HG02981 (cell line): ENCODE measurements at regions not wholly inside any gene's neighbourhood (a gene's known extent, or its start where the extent isn't known, plus 50 kb on each side); places are given as distances from the start of the nearest gene placed in this dataset.

ENCODE experiments used
- ATAC-seq: cut with Tn5 transposase; IDR thresholded peaks from one replicate; pipeline ENCODE4 v1.9.1; 2021; ENCODE audit warnings: mild to moderate bottlenecking, moderate library complexity; ENCODE audit not compliant: unreplicated experiment

DNA sequence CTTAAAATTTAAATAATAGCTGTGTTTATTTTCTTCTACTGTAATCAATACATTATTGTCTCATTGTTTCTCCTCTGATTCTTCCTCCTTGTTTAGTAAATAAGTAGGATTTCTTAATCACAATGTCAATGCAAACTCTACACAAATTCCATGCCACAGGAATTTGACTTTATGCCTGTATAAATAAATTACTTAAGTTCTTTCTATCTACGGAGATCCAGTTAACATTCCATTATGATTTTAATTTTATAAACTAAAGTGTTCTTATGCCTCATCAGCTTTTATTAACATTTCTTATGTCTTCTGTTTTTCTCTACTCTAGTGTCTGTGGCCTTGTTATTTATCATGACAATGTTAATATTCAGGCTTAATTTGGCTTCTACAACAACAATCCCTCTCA lies 1169.2 kb downstream of the GRIK2 start:
- no peak for ATAC-seq

DNA sequence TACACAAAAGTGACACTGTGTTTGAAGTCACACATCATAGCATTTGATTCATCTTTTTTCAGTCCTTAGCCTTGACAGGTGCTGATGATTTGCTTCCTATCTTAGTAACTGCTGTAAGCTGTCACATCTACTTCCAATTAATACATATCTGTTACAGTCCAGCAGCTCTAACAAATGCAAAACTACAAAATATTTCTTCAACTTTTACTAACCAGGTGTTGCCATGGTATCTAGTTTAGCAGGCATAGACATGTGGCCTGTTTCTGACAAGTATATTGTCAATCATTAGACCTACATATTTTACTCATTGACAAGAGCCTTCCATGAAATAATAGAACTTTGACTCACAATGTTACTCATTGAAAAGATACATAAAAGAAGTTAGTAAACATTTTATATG lies 1159.7 kb downstream of the GRIK2 start:
- peak; percentile 72 for ATAC-seq

DNA sequence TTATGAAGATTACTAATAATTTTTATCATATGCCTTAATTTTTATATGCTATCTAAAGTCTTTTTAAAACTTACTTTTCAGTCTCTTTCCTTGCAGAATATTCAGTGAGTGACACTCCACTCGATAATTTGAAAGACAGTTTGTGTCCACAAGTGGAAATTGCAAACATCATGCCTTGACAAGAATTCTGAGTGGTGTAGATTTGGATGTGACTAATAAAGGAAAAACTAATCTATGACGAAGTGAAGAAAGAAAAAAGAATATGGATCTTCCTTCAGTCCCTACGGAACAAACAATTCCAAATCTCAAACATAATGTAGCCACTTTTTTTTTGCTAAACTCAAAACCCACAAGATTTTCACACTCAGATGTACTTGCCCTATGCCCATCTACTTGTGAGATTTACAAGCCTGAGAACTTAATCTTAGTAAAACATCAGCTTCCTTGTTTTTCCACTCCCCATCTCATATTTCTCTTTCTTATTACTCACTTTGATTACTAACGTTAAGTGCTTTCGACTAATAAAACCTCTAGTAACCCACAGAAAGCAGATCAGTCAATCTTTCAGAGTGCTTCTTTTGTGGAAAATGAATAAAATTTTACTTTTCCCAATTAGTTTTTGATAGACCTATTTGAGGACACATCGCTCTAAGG lies 1155.8 kb downstream of the GRIK2 start:
- no peak for ATAC-seq

DNA sequence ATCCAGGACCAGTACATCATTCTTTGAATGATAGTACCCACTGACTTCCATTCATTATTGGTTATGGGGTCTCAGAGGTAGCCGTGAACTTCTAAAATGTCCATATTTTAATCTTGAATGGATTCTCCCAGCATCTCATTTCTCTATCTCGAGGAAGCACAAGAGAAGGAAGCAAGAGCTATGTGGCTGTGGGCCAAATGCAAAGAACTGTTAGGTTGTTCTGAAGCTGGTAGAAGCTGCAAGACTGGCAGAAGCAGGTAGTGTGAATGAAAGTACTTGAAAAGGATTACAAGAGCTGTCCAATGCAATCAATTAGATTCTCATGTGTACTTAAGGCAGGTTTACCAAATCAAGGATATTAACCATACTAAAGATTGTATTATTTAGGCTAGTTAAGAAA lies 1131.8 kb downstream of the GRIK2 start:
- no peak for ATAC-seq

- no peak for ATAC-seq
Measured at GRCh38 chr6:102520966-102521365, 1127.5 kb downstream of the GRIK2 start.

DNA sequence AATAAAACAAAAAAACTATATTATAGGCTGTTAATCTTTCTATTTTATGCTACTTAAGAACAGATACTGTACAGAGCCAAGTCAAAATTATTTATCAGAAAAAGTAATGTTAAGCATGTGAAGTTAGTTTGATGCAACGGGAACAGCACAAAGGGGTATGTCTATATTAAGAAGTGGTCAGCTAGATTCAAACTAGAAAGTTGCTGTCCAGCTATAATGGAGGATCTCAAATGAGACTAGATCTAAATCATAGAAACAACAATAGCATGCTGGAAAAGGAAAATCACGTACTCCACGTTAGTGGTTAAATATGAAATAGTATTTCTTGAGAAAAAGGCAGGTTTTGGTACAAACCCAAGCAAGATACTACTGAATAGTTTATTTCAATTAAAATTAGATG lies 1124.0 kb downstream of the GRIK2 start:
- ATAC-seq, result no peak

DNA sequence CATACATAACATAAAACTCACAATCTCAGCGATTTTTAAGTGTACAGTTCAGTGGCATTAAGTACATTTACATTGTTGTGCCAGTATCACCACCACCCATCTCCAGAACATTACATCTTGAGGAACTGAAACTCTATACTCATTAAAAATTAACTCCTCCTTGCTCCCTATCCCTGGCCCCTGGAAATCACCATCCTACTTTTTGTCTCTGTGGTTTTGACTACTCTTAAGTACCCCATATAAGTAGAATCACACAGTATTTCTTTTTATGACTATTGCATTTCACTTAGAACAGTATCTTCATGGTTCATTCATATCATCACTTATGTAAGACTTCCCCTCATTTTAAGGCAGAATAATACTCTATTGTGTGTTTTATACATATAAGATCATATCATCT lies 1108.1 kb downstream of the GRIK2 start:
- peak; percentile 73 for ATAC-seq

DNA sequence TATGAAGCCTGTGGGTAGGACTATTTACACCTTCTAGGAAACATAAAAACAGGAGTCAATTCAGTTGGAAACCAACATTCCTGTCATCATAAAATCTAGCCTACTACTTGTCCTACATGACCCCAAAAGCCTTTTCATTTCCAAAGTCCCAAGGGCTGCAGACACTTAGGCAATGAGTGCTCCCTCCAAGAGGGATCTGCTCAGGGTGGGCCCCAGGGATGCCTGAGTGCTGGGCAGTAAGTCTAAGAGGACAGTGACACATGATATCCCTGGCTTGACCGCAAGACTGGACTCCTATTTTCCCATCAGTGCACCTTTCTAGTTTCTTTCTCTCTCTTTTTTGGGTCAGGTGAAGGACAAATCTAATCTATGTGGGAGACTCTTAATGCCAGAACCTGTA lies 1101.3 kb downstream of the GRIK2 start:
- ATAC-seq, result no peak

DNA sequence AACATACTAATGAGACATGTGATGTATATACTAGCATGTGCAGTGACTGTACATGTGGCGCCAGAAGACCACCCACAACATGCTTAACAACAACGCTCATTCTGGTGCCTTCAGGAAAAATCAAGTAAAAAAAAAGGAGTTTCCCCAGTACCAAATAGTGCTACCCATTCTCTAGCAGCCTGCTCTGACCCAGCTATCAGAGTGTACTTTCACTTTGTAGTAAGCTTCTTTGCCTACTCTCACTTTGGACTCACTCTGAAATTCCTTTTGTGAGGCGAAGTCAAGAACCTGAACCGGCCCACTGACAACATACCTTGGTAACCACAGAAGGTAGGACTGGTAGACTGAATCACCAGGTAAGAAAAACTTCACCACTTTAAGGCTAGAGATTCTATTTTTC lies 1100.0 kb downstream of the GRIK2 start:
- ATAC-seq, result no peak

- no peak for ATAC-seq
Measured at GRCh38 chr6:102488729-102489128, 1095.2 kb downstream of the GRIK2 start.

- no peak for ATAC-seq
Measured at GRCh38 chr6:102485480-102485879, 1092.0 kb downstream of the GRIK2 start.

DNA sequence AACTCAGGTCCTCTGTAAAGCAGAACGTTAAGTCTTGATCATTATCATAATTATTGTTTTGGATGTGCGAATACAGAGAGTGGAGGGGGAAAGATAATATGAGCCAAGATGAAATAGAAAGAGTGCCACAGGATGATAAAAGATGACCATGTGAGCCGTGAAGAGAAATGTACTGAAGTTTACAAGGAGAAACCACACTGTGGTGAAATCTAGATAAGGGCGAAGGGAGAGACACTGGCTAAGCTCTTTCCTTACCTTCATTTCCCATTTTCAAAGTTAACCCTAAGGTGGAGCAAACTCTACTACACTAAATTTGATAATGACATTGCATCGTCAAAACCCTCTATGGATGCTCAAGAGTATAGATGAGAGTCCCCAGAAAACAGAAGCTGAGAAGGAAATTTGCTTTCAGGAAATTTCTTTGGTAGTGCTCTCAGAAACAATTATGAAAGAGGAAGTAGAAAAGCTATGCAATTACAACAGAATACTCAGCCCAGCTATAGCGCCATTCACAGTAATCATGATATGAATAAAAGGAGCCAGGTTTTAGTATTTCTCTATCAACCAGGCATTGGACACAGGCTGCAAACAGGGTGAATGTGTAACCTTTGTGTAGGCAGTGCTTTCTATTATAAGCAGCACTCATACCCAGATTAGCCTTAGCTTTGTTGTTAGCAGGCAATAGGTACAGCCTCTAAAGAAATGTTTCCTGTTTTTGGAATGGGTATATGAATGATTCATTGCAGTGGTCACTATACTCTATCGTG lies 1080.7 kb downstream of the GRIK2 start:
- peak; percentile 62 for ATAC-seq

- no peak for ATAC-seq
Measured at GRCh38 chr6:102458990-102459389, 1065.5 kb downstream of the GRIK2 start.

DNA sequence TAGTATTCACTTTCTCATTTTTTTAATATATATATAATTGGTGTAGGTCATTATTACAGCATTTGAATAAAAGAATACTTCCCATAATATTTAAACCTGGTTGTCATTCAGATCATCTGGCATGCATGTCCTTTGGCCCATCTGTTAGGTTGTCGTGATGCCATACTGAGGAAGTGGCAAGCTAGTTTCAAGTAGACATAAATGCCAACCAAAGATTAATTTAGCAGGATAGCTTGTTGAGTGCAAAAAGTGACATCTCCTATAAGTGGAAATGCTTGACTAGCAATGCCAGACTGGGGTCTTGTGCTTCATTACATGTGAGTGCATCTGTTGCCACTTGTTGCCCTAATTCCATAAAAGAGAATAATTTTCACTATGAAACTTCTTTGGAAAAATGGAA lies 1044.7 kb downstream of the GRIK2 start:
- ATAC-seq, result no peak

GRCh38 chr6:102417368-102417998 lies 1024.0 kb downstream of the GRIK2 start:
- ATAC-seq, result no peak

DNA sequence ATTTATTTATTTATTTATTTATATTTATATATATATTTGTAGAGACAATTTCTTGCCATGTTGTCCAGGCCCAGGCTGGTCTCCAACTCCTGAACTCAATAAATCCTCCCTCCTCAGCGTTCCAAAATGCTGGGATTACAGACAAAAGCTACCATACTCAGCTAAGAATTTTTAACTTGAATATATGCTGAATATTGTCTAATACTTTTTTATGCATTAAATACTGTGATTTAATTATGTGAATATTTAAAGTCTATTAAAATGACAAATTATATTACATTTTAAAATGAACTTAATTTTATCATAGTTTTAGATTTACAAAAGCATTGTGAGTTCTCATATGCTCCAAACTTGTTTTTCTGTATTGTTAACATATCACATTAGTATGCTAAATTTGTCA lies 1022.4 kb downstream of the GRIK2 start:
- ATAC-seq, result no peak

DNA sequence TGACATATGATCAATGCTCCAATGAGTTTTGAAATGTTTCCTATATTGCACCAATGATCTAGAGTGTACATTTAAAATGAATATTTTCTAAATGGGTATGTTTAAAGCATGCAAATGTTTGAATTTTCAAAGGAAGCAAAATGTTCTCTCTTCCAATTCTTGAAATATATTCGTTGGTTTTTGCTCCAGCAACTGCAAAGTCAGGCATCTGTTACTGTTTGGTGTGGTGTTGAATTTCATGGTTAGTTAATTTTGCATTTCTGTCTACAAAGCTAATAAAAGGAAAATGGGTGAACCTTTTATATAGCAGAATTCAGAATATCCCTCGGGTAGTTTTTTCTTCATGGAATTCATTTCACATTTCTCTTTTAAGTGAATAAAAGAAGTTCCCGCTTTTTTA lies 1018.3 kb downstream of the GRIK2 start:
- no peak for ATAC-seq

DNA sequence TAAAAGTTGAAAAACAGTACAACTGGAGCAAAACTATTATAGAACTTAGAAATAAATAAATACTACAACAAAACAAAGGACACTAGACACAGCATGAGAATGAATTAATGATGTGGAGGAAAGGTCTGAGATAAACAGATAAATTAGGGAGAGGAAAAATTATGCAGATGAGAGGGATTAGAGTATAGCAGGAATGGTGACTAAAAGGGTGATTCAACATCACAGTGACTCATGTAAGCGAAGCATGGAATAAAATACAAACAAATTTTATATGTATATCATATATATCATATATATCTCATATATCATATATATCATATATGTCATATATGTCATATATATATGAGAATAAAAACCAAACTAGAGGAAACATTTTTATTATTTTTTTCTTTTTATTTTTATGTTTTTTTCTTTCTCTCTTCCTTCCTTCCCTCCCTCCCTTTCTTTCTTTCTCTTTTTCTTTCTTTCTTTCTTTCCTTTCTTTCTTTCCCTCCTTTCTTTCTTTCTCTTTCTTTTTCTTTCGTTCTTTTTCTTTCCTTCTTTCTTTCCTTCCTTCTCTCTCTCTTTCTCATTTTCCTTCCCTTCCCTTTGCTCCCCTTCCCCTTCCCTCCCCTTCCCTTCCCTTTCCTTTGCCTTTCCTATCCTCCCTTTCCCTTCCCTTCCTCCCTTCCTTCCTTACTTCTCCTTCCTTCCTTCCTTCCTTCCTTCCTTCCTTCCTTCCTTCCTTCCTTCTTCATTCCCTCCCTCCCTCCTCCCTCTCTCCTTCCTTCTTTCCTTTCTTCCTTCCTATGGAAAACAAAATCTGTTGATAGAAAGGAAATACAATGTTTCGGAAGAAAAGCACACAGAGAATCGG lies 1014.6 kb downstream of the GRIK2 start:
- ATAC-seq, result no peak

GRCh38 chr6:102405860-102406259 lies 1012.4 kb downstream of the GRIK2 start:
- no peak for ATAC-seq

- no peak for ATAC-seq
Measured at GRCh38 chr6:102402635-102403329, 1009.3 kb downstream of the GRIK2 start.
